GM21717 (cell line): ENCODE measurements at regions not wholly inside any gene's neighbourhood (a gene's known extent, or its start where the extent isn't known, plus 50 kb on each side); places are given as distances from the start of the nearest gene placed in this dataset.
A peak's percentile ranks its signal among the peaks of the same experiment; 100 is the strongest.
"Not testable (repeated sequence)": the region's sequence is repeated elsewhere in the genome, so short reads cannot be mapped to it uniquely, and the experiment has no call there.

Experiments used
- ATAC-seq: cut with Tn5 transposase; IDR thresholded peaks from one replicate; pipeline ENCODE4 v1.9.1; 2021; ENCODE audit warnings: mild to moderate bottlenecking, moderate library complexity; ENCODE audit not compliant: unreplicated experiment

GRCh38 chr2:8438996-8439395 lies 242.9 kb upstream of the ID2 start:
- ATAC-seq: no peak

GRCh38 chr2:8440029-8440778 lies 241.7 kb upstream of the ID2 start:
- ATAC-seq: no peak

GRCh38 chr2:8441371-8441770 lies 240.5 kb upstream of the ID2 start:
- no peak for ATAC-seq

GRCh38 chr2:8441986-8442385 lies 239.9 kb upstream of the ID2 start:
- ATAC-seq: peak; percentile 77

- ATAC-seq: no peak
Measured at GRCh38 chr2:8442833-8443486, 238.9 kb upstream of the ID2 start.

GRCh38 chr2:8445580-8445979 lies 236.3 kb upstream of the ID2 start:
- ATAC-seq: no peak

- ATAC-seq: not testable (repeated sequence)
Measured at GRCh38 chr2:8446751-8447150, 235.1 kb upstream of the ID2 start.

GRCh38 chr2:8447610-8448221 lies 234.1 kb upstream of the ID2 start:
- no peak for ATAC-seq

- ATAC-seq: no peak
Measured at GRCh38 chr2:8448824-8449556, 232.9 kb upstream of the ID2 start.

- no peak for ATAC-seq
Measured at GRCh38 chr2:8451273-8451672, 230.6 kb upstream of the ID2 start.

GRCh38 chr2:8452296-8452695 lies 229.6 kb upstream of the ID2 start:
- ATAC-seq: no peak

- no peak for ATAC-seq
Measured at GRCh38 chr2:8452979-8453903, 228.6 kb upstream of the ID2 start.

GRCh38 chr2:8453904-8454302 lies 228.0 kb upstream of the ID2 start:
- ATAC-seq: no peak

GRCh38 chr2:8454797-8455196 lies 227.1 kb upstream of the ID2 start:
- no peak for ATAC-seq

GRCh38 chr2:8455236-8456150 lies 226.4 kb upstream of the ID2 start:
- no peak for ATAC-seq

- peak; percentile 62 for ATAC-seq
Measured at GRCh38 chr2:8456151-8457091, 225.4 kb upstream of the ID2 start.

- ATAC-seq: no peak
Measured at GRCh38 chr2:8457092-8457481, 224.8 kb upstream of the ID2 start.
